Subcutaneous abdominal adipose tissue (tissue), 5 donors: ENCODE measurements at regions not wholly inside any gene's neighbourhood (a gene's known extent, or its start where the extent isn't known, plus 50 kb on each side); places are given as distances from the start of the nearest gene placed in this dataset.

ENCODE experiments used
- H3K27ac ChIP-seq: one replicate; pipeline ENCODE4 v1.7.0; 2013; ENCODE audit warnings: low read depth, mild to moderate bottlenecking, inconsistent platforms, low read length, moderate library complexity
- H3K27me3 ChIP-seq, 5 donors: one replicate each; pipeline ENCODE4 v1.7.0; 2013; ENCODE audit warnings: low read length in 5 of 5, inconsistent platforms in 1 of 5; ENCODE audit not compliant: control insufficient read depth in 5 of 5, insufficient read depth in 4 of 5
- H3K36me3 ChIP-seq, 5 donors: one replicate each; pipeline ENCODE4 v1.7.0; 2013; ENCODE audit warnings: low read length in 5 of 5; ENCODE audit not compliant: control insufficient read depth in 5 of 5, insufficient read depth in 5 of 5
- H3K4me1 ChIP-seq, 5 donors: one replicate each; pipeline ENCODE4 v1.7.0; 2013; ENCODE audit warnings: low read length in 5 of 5, mild to moderate bottlenecking in 3 of 5, moderate library complexity in 1 of 5; ENCODE audit not compliant: control insufficient read depth in 5 of 5, insufficient read depth in 5 of 5
- H3K4me3 ChIP-seq, 5 donors: one replicate each; pipeline ENCODE4 v1.7.0; 2013; ENCODE audit warnings: low read length in 5 of 5, low read depth in 1 of 5
- H3K9ac ChIP-seq, 5 donors: one replicate each; pipeline ENCODE4 v1.7.0; 2013; ENCODE audit warnings: low read length in 5 of 5, mild to moderate bottlenecking in 4 of 5, moderate library complexity in 3 of 5
- H3K9me3 ChIP-seq, 5 donors: one replicate each; pipeline ENCODE4 v1.7.0; 2013; ENCODE audit warnings: low read length in 5 of 5; ENCODE audit not compliant: control insufficient read depth in 5 of 5
- donor health status: healthy.
- donor health status: healthy.
- donor health status: healthy.
- donor health status: healthy.
- donor health status: healthy.

DNA sequence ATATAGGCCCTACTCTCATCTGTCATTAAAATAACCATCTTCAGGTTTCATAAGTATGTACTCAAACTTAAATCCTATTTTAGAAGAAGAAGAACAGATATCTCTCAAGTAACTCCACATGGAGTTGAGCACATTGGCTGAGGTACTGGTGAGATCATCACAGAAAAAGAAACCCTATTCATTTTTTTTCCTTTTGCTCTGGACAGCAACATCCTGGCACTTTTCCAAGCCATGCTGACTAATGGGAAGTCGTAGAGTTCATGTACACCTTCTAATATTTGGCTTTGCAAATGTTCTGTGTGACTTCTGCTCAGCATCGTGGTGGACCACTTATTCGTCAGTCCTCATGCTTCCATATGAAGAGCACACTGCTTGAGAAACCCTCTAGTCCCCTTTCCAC is 336.0 kb upstream of the KCNH8 start:
- no peaks in the 10 kb centered on the region for H3K4me1 ChIP-seq
- H3K27ac ChIP-seq = no peak overlapping the region
- no peaks in the 10 kb centered on the region for H3K27me3 ChIP-seq
- H3K9me3 ChIP-seq = no peaks in the 10 kb centered on the region
- no peak overlapping the region for H3K9ac ChIP-seq
- no peaks in the 10 kb centered on the region for H3K36me3 ChIP-seq
- no peak overlapping the region for H3K4me3 ChIP-seq

DNA sequence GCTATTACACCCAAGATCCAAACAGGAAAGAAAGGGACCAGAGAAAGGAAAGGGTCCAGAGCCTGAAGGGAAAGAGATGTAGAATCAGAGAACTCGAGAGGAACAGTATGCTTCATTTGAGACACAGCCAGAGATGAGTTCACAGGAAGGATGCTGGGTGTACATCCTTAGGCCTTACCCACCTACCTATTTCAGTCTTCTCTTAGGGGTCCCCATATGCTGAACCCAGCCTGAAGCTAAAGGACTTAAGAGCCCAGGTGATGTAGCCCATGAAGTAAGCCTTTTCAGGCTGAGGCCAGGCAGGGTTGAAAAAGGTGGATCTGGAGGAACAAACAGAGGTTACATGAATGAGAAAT is 338.0 kb upstream of the KCNH8 start:
- no peaks in the 10 kb centered on the region for H3K9me3 ChIP-seq
- H3K27ac ChIP-seq = no peak overlapping the region
- no peak overlapping the region for H3K4me3 ChIP-seq
- no peaks in the 10 kb centered on the region for H3K27me3 ChIP-seq
- H3K36me3 ChIP-seq = no peaks in the 10 kb centered on the region
- H3K4me1 ChIP-seq = no peaks in the 10 kb centered on the region
- no peak overlapping the region for H3K9ac ChIP-seq

DNA sequence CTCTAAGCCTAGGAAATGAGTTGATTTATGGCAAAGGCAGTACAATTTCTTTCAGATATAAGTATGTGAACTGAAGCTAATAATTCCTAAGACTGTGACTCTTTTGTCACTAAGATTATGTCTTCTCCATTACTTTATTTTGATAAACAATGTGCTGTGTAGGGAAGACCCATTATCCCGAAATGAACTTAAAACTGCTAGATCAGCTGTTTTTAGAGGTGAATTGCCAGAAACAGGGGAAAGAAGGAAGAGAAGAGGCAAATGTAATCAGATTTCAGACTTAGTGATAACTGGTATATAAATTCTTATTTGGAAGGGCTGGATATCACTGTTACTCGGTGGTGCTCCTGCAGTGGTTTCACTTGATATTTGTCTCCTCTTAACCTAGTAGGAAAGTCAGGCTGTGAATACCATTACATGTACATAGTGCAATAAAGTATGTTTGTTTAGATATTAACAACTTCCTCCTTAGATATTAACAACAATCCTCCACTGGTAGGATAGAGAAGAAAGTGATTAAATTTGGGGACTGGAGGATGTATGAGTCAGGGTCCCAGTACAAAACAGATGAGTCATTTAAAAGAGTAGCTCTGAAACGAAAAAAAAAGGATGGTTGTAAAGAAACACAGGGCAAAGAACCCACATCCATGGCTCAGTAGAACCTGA is 338.5 kb upstream of the KCNH8 start:
- Histone ChIP-seq H3K27me3 (no peaks in the 10 kb centered on the region), H3K4me1 (no peaks in the 10 kb centered on the region), H3K27ac (no peak overlapping the region), H3K9me3 (no peaks in the 10 kb centered on the region), H3K4me3 (no peak overlapping the region), H3K9ac (no peak overlapping the region), H3K36me3 (no peaks in the 10 kb centered on the region)

DNA sequence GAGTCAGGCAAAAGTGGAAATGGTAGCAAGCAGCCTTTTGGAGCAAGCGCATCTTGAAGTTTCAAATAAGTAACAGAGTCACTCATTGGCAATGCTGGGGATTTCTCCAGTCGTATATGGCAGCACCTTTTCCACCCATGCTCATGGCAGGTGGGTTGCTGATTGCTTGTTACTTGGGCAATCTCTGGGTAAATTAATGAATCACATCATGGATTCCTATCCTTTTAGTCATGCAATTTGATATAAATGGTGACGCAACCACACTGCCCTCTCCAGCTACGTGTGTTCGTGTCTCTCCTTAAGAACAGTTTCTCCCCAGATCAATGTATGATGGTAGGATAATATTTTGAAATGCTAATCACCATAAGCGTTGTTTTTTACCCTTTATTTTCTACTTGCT is 339.9 kb upstream of the KCNH8 start:
- H3K9me3 ChIP-seq = no peaks in the 10 kb centered on the region
- H3K27me3 ChIP-seq = no peaks in the 10 kb centered on the region
- no peak overlapping the region for H3K4me3 ChIP-seq
- no peak overlapping the region for H3K9ac ChIP-seq
- H3K4me1 ChIP-seq = no peaks in the 10 kb centered on the region
- no peaks in the 10 kb centered on the region for H3K36me3 ChIP-seq
- no peak overlapping the region for H3K27ac ChIP-seq

DNA sequence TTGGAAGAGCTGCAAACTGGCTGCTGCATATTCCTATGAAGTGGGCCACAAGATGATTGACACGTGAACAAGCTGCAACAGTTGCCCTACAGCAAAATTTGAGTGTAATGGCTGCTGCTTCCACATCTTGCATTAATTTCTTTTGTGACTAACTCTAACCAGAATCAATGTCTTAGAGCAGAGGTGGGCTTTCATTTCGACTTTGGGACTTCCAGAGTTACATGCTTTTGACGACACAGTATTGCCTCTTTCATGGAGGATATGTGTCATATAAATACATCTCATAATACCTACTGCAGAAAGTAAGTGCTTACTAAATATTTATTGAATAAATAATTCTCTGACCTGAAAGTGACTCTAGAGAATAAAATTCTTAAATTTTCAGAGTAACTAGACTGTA is 340.7 kb upstream of the KCNH8 start:
- Histone ChIP-seq H3K9ac (no peak overlapping the region), H3K4me3 (no peak overlapping the region), H3K27me3 (no peaks in the 10 kb centered on the region), H3K36me3 (no peaks in the 10 kb centered on the region), H3K27ac (no peak overlapping the region), H3K9me3 (no peaks in the 10 kb centered on the region), H3K4me1 (no peaks in the 10 kb centered on the region)

DNA sequence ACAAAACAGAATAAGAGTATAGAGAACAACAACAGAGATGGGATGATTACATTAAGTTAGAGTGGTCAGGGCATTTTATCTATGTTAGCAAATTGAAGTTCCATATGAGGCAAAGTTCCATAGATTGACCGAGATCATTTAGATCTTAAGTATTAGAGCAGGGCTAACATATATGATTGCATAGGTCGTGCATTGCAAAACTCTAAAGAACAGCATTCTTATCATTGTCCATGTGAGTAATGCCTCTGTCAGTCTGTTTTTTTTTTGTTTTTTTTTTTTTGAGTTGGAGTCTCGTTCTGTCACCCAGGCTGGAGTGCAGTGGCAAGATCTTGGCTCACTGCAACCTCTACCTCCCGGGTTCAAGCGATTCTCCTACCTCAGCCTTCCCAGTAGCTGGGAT is 341.7 kb upstream of the KCNH8 start:
- no peaks in the 10 kb centered on the region for H3K4me1 ChIP-seq
- no peaks in the 10 kb centered on the region for H3K27me3 ChIP-seq
- H3K9ac ChIP-seq = no peak overlapping the region
- H3K4me3 ChIP-seq = no peak overlapping the region
- no peaks in the 10 kb centered on the region for H3K9me3 ChIP-seq
- H3K27ac ChIP-seq = no peak overlapping the region
- H3K36me3 ChIP-seq = no peaks in the 10 kb centered on the region

DNA sequence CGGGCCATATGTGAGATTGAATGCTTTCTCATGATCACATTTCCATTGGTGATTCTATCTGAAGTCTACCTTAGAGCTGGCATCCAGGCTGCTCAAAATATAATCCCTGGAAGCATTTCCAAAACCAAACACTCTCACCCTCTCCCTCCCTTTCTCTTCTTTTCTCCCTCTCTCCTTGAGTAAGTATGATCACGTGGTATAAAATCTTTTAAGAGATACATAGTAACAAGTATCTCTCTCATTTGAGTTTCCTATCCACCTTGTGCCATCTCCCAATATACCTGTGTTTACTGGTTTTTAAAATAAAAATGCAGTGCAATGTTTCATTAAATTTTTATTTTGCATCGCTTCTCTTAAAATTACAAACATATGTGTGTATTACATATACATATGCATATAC is 350.9 kb upstream of the KCNH8 start:
- Histone ChIP-seq H3K27ac (no peak overlapping the region), H3K27me3 (no peaks in the 10 kb centered on the region), H3K9me3 (peaks cover 0 to 2% (median 0%) of the 10 kb centered on the region in 5 donors)

DNA sequence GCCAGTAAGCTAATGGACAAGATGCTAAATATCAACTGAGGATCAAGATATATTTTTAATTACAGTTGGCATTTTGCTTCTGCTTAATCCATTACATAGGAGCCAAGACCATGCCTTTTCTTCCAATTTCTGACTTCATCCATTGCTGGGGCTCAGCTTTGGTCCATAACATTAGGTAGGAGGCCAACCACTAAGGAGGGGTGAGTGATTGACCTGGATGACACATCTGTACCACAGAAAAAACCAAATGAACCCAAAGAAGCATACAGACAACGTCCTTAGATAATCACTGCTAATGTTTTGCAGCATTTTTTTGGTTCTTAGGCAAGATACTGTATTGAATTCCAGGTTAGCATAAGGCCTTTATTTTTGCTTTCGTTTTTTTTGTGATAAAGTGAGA is 353.2 kb upstream of the KCNH8 start:
- Histone ChIP-seq H3K4me3 (no peak overlapping the region), H3K4me1 (no peaks in the 10 kb centered on the region), H3K9ac (no peak overlapping the region), H3K9me3 (peaks cover 0 to 2% (median 0%) of the 10 kb centered on the region in 5 donors), H3K27me3 (no peaks in the 10 kb centered on the region), H3K36me3 (no peaks in the 10 kb centered on the region), H3K27ac (no peak overlapping the region)

More for the DNA sequence above, 350.9 kb upstream of the KCNH8 start:
- H3K36me3 ChIP-seq = no peaks in the 10 kb centered on the region
- no peak overlapping the region for H3K9ac ChIP-seq
- H3K4me3 ChIP-seq = no peak overlapping the region
- no peaks in the 10 kb centered on the region for H3K4me1 ChIP-seq

DNA sequence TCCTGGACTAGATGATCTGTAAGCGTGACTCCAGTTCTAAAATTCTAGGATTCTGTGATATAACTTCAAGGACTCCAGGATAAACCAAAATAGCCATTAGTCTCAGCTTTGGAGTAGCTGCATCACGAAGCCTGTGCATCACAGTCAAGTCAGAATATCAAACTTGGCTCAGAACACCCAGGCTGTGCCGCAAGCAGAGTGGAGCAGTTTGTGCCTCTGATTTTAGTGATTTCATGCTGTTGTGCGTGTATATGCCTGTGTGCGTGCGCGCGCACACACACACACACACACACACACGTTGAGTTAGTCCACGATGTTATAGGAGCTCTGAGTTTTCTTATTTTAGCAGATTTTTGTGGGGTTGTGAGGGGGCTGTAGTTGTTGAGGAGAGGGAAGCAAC is 356.6 kb upstream of the KCNH8 start:
- H3K27ac ChIP-seq = no peak overlapping the region
- H3K4me3 ChIP-seq = no peak overlapping the region
- no peaks in the 10 kb centered on the region for H3K4me1 ChIP-seq
- no peaks in the 10 kb centered on the region for H3K36me3 ChIP-seq
- peaks cover 0 to 2% (median 0%) of the 10 kb centered on the region in 5 donors for H3K9me3 ChIP-seq
- H3K9ac ChIP-seq = no peak overlapping the region
- H3K27me3 ChIP-seq = no peaks in the 10 kb centered on the region

DNA sequence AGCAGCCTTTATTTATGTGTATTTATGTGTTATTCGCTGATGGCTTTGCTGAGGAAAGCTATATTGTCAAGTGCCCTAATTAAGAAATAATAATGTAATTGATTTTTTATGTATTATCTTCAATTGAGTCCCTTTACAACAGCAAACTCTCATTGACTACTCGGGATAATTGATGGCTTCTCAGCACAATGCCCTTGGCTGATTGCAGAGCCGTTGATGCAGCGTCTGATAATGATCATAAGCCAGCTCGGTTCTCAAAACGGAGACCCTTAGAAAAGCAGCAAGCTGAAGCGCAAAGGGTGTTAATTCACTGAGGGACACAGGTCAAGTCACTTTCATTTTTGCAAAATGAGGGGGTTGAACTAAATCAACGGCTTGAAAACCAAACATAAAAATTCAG is 357.1 kb upstream of the KCNH8 start:
- H3K36me3 ChIP-seq = no peaks in the 10 kb centered on the region
- H3K4me1 ChIP-seq = no peaks in the 10 kb centered on the region
- H3K4me3 ChIP-seq = no peak overlapping the region
- H3K27me3 ChIP-seq = no peaks in the 10 kb centered on the region
- no peak overlapping the region for H3K9ac ChIP-seq
- peaks cover 0 to 2% (median 0%) of the 10 kb centered on the region in 5 donors for H3K9me3 ChIP-seq
- H3K27ac ChIP-seq = no peak overlapping the region

DNA sequence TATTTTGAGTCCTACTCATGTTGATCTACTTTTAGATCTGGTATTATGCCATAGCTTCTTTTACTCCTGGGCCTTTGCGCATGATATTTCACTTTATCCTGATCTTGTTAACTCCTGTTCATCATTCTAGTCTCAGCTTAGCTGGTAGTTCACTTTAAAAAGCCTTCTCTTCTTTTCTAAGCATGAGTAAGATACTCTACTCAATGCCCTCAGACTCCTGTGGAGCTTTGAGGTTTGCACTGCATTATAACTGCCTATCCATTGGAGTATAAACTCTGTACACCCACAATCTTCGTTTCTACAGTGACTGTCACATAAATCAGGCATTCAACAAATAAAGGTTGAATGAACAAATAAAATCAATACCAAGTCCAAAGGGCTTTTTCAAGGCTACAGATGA is 357.9 kb upstream of the KCNH8 start:
- H3K9ac ChIP-seq = no peak overlapping the region

More for the DNA sequence above, 357.9 kb upstream of the KCNH8 start:
- H3K4me3 ChIP-seq = no peak overlapping the region
- peaks cover 0 to 2% (median 0%) of the 10 kb centered on the region in 5 donors for H3K9me3 ChIP-seq
- no peaks in the 10 kb centered on the region for H3K27me3 ChIP-seq
- H3K27ac ChIP-seq = no peak overlapping the region
- no peaks in the 10 kb centered on the region for H3K4me1 ChIP-seq
- no peaks in the 10 kb centered on the region for H3K36me3 ChIP-seq
